GM18505 (cell line): ENCODE measurements at regions not wholly inside any gene's neighbourhood (a gene's known extent, or its start where the extent isn't known, plus 50 kb on each side); places are given as distances from the start of the nearest gene placed in this dataset.

Source experiments
- ATAC-seq: cut with Tn5 transposase; IDR thresholded peaks from one replicate; pipeline ENCODE4 v1.9.1; 2021; ENCODE audit not compliant: unreplicated experiment
- POLR2A ChIP-seq: IDR thresholded peaks from 4 replicates; pipeline ENCODE4 v1.6.1; 2011; ENCODE audit warnings: borderline replicate concordance; ENCODE audit not compliant: insufficient read depth, insufficient read length; ENCODE audit errors: extremely low read depth

GRCh38 chr1:218863987-218864386, 309.7 kb upstream of the LYPLAL1 start:
- no peak for TF ChIP-seq POLR2A
- ATAC-seq: no peak

- TF ChIP-seq POLR2A: no peak
- ATAC-seq: no peak
These were observed 308.1 kb upstream of the LYPLAL1 start for GRCh38 chr1:218865591-218865990.

GRCh38 chr1:218866507-218866906, 307.2 kb upstream of the LYPLAL1 start:
- no peak for TF ChIP-seq POLR2A
- ATAC-seq: no peak

GRCh38 chr1:218867066-218867465, 306.6 kb upstream of the LYPLAL1 start:
- no peak for ATAC-seq
- TF ChIP-seq POLR2A: no peak

GRCh38 chr1:218867941-218868626, 305.6 kb upstream of the LYPLAL1 start:
- ATAC-seq: no peak

GRCh38 chr1:218869276-218869675, 304.4 kb upstream of the LYPLAL1 start:
- ATAC-seq: no peak
- TF ChIP-seq POLR2A: no peak

More at GRCh38 chr1:218867941-218868626, 305.6 kb upstream of the LYPLAL1 start:
- TF ChIP-seq POLR2A: no peak

GRCh38 chr1:218872026-218872425, 301.7 kb upstream of the LYPLAL1 start:
- no peak for TF ChIP-seq POLR2A
- ATAC-seq: no peak

- no peak for TF ChIP-seq POLR2A
- ATAC-seq: no peak
These were observed 300.8 kb upstream of the LYPLAL1 start for GRCh38 chr1:218872928-218873327.

GRCh38 chr1:218874313-218874712, 299.4 kb upstream of the LYPLAL1 start:
- no peak for ATAC-seq
- no peak for TF ChIP-seq POLR2A

GRCh38 chr1:218874801-218875400, 298.8 kb upstream of the LYPLAL1 start:
- ATAC-seq: no peak

GRCh38 chr1:218878369-218878768, 295.3 kb upstream of the LYPLAL1 start:
- no peak for ATAC-seq
- no peak for TF ChIP-seq POLR2A

More at GRCh38 chr1:218874801-218875400, 298.8 kb upstream of the LYPLAL1 start:
- no peak for TF ChIP-seq POLR2A

- ATAC-seq: no peak
- TF ChIP-seq POLR2A: no peak
These were observed 293.1 kb upstream of the LYPLAL1 start for GRCh38 chr1:218880484-218881060.

GRCh38 chr1:218882454-218882853, 291.2 kb upstream of the LYPLAL1 start:
- no peak for ATAC-seq
- TF ChIP-seq POLR2A: no peak

- ATAC-seq: no peak
- no peak for TF ChIP-seq POLR2A
These were observed 287.4 kb upstream of the LYPLAL1 start for GRCh38 chr1:218886101-218886871.

- no peak for TF ChIP-seq POLR2A
- no peak for ATAC-seq
These were observed 286.3 kb upstream of the LYPLAL1 start for GRCh38 chr1:218887141-218887925.
